UCSD-AML1 (cell line): ENCODE measurements at regions not wholly inside any gene's neighbourhood (a gene's known extent, or its start where the extent isn't known, plus 50 kb on each side); places are given as distances from the start of the nearest gene placed in this dataset.

Experiments
- DNase-seq: peaks from one replicate; lab custom pipeline; 2025; ENCODE audit not compliant: unreplicated experiment; lab: John Stamatoyannopoulos, UW

DNA sequence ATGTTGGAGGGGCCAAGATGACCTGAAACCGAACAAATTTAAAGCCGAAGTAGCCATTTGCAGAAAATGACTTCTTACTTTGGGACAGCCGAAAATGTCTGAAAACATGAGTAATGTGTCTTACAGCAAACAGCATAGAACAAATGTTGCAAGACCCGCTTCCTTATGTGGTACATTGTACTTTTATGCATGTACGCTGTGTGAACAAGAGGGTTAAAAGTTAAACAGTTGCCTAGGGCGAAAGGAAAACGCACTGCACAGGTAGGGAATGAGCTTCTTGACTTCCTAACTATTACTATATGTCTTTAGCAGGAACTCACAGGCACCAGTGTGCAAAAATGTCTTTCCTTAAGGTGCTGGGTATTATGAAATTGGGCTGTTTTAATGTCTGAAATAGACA lies 303.5 kb upstream of the MGMT start:
- DNase-seq, result no peak

DNA sequence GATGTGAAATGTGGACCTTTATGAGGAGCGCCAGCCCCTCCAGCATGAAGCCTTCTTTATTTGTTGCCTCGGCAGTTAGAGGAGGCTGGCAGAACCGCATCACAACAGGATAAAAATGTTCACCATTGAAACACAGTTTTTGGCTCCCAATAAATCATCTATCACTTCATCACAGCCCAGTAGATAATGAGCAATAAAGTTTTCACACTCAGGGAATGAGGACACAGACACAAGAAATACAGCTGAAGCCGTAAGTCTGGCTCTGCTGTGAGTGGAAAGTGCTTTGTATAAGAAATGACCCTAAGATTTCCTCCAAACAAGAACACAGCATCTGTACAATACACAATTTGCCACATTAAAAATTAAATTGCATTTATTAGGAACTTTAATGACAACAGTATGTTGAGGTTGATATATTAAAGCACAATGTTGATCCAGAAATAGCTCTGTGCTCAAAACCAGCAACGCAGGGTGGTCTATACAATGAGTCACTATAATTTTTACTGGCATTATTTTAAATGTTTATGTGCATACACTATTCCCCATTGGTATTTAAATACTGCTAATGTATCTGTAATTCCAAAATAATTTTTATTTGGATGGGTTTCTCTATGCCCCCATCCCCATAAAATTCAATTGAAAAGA lies 301.8 kb upstream of the MGMT start:
- DNase-seq, result no peak

DNA sequence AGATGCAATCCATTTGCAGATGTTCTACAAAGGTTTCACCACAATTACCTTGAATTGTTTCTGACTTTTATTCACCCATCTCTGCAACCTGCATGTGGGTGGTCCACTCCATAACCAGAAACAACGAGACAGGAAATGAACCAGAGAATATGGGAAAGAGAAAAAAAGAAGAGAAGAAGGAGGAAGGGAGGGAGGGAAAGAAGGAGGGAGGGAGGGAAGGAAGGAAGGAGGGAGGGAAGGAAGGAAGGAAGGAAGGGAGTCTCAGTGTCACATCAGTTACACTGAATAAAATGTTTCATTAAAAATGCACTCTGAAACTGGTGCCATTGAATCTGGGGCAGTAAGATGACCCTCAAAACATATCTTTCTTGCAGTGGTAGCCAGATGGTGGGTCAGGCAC lies 301.3 kb upstream of the MGMT start:
- no peak for DNase-seq

DNA sequence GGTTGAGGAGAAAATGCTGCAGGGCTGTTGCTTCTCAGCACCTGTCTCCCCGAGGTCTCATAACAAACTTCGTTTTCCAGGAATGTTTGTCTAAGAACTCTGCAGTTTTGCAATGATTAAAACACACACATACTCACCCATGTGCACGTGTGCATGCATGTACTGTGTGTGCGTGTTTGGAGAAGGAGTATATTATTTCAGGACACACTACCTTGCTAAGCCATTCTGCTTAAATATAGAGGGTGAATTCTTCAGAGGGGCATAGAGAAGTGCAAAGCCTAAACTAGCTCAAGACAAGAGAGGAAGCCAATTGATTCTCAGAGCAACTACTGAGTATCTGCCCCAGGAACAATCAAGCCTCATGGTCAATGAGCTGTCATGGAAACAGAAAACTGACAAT lies 298.4 kb upstream of the MGMT start:
- no peak for DNase-seq

GRCh38 chr10:129169115-129169514 lies 297.9 kb upstream of the MGMT start:
- no peak for DNase-seq

DNA sequence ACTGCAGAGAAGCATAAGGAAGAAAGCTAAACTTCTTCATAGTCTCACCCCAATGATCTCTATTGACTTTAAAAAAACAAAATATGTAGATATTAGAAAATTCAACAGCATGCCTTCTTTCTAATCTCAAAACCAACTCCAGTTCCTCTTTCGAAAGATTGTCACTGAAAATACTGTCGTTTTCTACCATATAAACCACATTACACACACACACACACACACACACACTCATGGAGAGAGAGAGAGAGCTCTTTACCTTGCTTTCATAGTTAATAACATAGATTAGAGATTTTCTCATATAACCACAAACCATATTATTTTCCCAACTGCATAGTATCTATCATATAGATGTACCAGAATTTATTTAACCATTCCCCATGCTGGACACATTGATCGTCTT lies 296.2 kb upstream of the MGMT start:
- no peak for DNase-seq

DNA sequence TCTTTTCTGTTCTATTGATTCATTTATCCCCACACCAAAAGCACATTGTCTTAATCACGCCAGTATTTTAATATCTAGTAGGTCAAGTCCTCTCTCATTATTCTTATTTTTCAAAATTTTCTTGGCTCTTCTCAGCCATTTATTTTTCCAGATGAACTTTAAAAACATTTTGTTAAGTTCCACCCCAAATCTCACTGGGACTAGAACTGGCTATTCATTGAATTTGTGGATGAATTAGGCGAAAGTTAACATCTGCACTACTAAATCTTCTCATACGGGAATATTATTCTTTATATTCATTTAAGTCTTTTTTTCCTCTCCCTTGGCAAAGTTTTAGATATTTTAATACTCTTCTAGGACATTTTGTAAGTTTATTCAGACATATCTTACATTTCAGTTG lies 295.2 kb upstream of the MGMT start:
- no peak for DNase-seq

DNA sequence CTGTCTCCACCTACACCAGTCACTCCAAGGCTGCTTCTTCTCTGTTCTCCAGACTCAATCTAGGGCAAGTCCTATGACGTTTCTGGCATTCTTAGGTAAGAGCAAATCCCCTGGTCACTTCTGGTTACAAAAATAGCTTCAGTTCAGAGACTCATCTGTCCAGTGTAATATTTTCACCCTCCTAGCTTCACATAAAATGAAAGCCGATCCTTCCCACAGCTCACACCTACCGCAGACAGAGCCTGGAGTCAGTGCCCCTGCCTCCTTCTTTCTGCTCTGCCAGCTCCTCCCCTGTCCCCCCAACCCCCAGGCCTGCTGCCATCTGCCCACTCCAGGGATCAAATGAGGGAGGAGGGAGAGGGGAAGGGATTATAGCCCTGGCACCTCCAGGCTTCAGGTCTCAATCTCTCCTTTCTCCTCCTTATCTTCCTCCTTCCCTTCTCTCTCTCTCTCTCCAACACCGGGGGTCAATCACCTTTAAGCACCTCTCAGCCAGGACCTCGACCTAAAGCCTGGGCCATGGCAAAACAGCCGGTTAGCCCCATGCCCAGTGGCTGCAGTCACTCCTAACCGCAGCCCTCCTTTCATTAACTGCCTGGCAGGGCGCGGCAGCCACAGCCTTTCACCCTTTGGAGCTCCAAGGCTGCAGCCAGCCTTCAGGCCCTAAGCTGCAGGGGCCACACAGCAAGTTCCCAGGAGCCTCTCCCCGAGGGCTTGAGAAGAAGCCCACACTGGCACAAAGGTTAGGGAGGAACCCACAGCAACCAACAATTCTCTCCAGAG lies 292.6 kb upstream of the MGMT start:
- DNase-seq, result no peak

DNA sequence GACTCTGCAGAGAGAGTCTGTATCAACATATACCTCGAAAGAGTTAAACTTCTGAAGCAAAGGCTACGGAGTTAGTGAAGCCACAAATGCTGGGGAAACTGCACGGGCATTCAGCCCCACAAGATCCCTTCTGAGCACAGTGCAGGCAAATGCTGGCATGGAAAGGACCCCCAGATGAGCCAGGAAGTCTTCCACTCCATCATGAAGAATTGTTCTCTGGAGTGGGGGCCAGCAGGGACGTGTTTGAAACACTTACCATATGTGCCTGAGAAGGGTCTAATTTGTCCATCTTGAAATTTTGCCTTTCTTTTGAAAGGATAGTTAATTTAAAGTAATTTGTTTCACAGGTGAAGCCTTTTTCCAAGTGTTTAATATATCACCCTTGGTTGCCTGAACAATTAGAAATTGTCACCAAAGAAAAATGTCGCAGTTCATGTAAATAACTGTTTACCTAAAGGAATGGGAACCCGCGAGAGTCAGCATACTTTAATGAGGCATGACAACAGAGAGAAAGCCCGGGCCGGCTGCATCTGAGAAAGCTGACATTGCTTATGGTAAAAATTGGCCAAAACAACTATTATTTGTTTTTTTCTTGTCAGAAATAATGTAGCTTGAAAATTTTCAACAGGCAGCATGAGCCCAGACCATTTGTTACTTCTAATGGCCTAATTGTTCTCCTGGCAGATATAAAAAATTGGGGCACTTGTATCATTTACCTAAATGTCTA lies 287.6 kb upstream of the MGMT start:
- DNase-seq, result no peak

- DNase-seq, result no peak
These were observed 286.9 kb upstream of the MGMT start for GRCh38 chr10:129179972-129180678.

- DNase-seq, result no peak
These were observed 282.8 kb upstream of the MGMT start for GRCh38 chr10:129184196-129184595.

- DNase-seq, result no peak
These were observed 279.7 kb upstream of the MGMT start for GRCh38 chr10:129187331-129187730.

DNA sequence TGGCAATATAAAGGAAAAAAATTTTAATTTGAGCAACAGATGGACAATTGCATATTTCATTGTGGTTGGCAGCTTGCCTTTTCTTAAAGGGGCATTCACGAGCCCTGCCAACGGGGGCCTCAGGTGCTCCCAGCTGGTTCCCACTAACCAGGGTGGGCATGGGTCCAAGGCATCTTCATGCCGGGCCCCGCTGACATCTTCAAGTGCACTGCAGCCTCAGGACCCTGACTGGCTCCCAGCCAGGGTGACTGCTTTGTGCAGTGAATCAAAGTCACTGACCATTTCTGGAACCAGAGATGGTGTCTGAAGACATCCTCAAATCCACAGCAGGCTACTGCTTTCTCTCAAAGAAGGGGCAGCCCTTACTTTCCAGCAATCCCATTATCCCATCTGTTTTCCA lies 275.2 kb upstream of the MGMT start:
- no peak for DNase-seq

DNA sequence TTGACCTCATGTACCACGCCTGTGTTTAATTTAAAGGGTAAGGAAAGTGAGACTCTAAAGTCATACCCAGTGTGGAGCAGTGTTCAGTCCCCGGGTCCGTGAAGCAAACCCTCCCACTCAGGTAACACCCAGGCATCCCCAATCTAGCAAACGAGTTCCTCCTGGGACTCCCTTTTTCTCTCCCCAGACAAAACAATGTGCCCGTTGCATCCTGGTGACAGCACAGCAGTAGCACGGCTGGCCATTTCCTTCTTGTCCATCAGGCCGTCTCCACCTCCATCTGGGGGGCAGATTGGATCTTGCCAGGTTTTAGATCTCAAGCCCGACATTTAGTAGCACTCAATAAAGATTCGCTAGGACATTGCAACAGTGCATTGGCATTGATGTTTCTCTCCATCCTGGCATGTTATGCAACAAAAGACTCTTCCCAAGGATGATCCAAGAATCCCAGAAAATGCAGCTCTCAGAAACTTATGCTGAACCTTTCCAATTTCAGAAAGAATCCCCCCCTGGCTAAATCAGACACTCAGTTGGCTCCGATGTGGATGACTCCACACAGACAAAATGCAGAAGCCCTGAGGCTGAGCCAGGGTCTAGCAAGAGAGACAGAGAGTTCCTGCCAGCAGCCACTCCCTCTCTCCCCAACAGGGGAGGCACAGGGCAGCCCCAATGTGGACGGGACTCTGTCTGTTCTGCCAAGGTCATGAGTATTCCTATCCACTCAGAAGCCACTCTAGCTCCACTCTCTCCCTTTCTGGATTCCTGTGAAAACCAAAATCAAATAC lies 274.5 kb upstream of the MGMT start:
- no peak for DNase-seq

DNA sequence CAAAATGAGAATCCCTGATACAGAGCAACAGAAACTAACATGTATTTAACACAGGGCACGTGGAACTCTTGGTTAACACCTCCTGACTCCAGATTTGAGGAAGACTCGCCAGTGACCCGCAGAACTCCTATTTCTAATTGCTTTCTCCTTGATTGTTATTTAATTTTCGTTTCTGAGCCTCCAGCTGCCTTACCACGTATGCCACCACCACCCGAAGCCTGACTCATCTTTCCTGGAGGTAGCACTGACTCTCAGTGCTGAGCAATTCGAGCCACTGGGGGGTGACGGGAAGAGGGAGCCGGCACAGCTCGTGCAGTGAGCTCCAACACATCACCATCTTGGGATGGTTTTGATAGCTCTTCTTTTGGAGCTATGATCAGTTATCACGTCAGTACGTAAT lies 273.9 kb upstream of the MGMT start:
- no peak for DNase-seq

DNA sequence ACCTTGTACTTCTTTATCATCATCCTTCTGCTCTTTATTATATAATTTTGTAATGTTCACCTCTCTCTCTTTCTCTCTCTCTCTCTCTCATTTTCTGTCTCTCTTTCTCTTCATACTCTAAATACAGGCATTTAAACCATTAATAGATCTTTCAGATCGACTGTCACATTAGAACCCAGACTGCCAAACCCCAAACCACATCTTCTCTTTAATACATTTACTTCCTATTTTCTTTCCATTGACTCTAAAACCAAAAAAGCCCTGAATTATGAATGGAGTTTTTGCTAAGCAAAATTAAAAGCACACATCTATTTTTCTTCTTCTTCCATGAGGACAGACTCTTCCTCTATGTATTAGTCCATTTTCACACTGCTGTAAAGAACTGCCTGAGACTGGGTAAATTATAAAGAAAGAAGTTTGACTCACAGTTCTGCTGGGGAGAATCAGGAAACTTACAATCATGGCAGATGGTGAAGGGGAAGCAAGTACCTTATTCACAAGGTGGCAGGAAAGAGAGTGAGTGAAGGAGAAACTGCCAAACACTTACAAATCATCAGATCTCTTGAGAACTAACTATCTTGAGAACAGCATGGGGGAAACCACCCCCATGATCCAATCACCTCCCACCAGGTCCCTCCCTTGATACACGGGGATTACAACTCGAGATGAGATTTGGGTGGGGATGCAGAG lies 272.7 kb upstream of the MGMT start:
- no peak for DNase-seq

- no peak for DNase-seq
These were observed 267.2 kb upstream of the MGMT start for GRCh38 chr10:129199826-129200225.

DNA sequence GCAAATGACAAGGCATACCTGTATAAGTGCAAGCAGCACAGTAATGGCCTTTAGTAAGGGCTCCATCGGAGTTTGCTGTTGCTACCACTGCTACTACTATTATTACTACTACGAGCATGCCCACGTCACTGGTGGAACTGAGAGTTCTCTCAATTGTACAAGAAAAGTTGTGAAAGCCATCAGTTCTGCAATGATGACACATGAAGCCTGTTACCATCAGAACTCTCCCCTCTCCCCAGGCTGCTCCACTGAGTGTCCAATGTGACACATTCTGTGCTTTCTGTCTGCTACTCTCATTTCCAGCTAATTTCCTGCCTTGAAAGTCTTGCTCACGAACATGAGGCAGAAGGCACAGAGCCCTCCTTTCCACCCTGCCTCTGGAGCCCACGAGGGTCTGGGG lies 263.2 kb upstream of the MGMT start:
- DNase-seq, result no peak

- DNase-seq, result no peak
These were observed 259.7 kb upstream of the MGMT start for GRCh38 chr10:129207297-129207696.

DNA sequence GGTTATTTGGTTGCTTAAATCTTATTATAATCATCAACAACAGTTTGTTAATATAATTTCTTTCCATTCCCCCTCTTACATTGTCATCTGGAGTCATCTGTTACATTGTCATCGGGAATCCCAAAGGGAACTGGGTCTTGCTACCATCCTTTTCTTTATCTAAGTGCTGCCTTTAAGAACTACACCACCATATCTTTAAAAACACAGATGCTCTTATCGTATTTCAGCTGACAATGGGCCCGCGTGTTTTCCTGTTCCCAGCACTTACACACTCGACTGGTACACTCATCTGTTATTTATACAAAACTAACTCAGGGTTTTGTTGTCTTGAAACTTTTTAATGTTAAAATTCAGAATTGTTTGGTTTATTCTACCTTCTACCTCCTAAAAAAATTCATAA lies 256.2 kb upstream of the MGMT start:
- no peak for DNase-seq
